Thyroid gland (tissue), 4 donors: ENCODE measurements at regions not wholly inside any gene's neighbourhood (a gene's known extent, or its start where the extent isn't known, plus 50 kb on each side); places are given as distances from the start of the nearest gene placed in this dataset.
"Not testable (repeated sequence)": the region's sequence is repeated elsewhere in the genome, so short reads cannot be mapped to it uniquely, and the experiment has no call there.

Source experiments
- DNase-seq, 2 donors: peaks; one replicate each; pipeline ENCODE4 v3.0.0-alpha.2; 2019
- H3K27ac ChIP-seq, 3 donors: fragments of 200-600 bp; sonication (generic); 1 replicate in 2 of 3; 2 replicates in 1 of 3; pipeline ENCODE4 v1.5.1; 2016 to 2019; ENCODE audit warnings: mild to moderate bottlenecking in 1 of 3, moderate library complexity in 1 of 3
- H3K27me3 ChIP-seq: fragments of 200-600 bp; sonication (generic); one replicate; pipeline ENCODE4 v1.5.1; 2019
- H3K36me3 ChIP-seq, 2 donors: fragments of 200-600 bp; sonication (generic); one replicate each; pipeline ENCODE4 v1.5.1; 2016 to 2019
- H3K4me1 ChIP-seq, 2 donors: fragments of 200-600 bp; sonication (generic); one replicate each; pipeline ENCODE4 v1.5.1; 2017 to 2019
- H3K4me3 ChIP-seq, 3 donors: fragments of 200-600 bp; sonication (generic); replicated peaks in 1 of 3; 1 replicate in 2 of 3; 2 replicates in 1 of 3; pipeline ENCODE4 v1.5.1; 2016; ENCODE audit warnings: mild to moderate bottlenecking in 1 of 3
- H3K9me3 ChIP-seq: fragments of 200-600 bp; sonication (generic); one replicate; pipeline ENCODE4 v1.5.1; 2017
- POLR2A ChIP-seq, 2 donors: fragments of 450-650 bp; IDR thresholded peaks; one replicate each; pipeline ENCODE4 v1.6.1; 2017; ENCODE audit warnings: antibody characterized with exemption in 2 of 2, mild to moderate bottlenecking in 2 of 2, moderate library complexity in 1 of 2
- WGBS, 2 donors: methylation state at CpG; one replicate each; pipeline ENCODE4 v1.1.5; 2017; 5-methylcytosine and 5-hydroxymethylcytosine counted together
- intact Hi-C: fragments of 100-400 bp; cut with DNase I; formaldehyde crosslinking; loops from one replicate; pipeline ENCODE4 v1.15.1; 2023
- TF ChIP-seq, protein P1 (sequence below), 6 experiments: fragments of 200-600 bp in 3 of 6; fragments of 450-650 bp in 3 of 6; sonication (generic) in 3 of 6; IDR thresholded peaks; one replicate each; pipeline ENCODE4 v1.5.1; 2016 to 2019; ENCODE audit warnings: antibody characterized with exemption in 6 of 6, mild to moderate bottlenecking in 2 of 6, inconsistent platforms in 1 of 6, moderate library complexity in 1 of 6

- H3K4me1 ChIP-seq, result no peaks in the 10 kb centered on the region
- H3K9me3 ChIP-seq, result no peaks in the 10 kb centered on the region
- TF ChIP-seq POLR2A (IDR thresholded peaks at IDR 0.05), result no peak
- TF ChIP-seq, protein P1, sequence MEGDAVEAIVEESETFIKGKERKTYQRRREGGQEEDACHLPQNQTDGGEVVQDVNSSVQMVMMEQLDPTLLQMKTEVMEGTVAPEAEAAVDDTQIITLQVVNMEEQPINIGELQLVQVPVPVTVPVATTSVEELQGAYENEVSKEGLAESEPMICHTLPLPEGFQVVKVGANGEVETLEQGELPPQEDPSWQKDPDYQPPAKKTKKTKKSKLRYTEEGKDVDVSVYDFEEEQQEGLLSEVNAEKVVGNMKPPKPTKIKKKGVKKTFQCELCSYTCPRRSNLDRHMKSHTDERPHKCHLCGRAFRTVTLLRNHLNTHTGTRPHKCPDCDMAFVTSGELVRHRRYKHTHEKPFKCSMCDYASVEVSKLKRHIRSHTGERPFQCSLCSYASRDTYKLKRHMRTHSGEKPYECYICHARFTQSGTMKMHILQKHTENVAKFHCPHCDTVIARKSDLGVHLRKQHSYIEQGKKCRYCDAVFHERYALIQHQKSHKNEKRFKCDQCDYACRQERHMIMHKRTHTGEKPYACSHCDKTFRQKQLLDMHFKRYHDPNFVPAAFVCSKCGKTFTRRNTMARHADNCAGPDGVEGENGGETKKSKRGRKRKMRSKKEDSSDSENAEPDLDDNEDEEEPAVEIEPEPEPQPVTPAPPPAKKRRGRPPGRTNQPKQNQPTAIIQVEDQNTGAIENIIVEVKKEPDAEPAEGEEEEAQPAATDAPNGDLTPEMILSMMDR (IDR thresholded peaks at IDR 0.05), result no peak
- no peak overlapping the region for H3K4me3 ChIP-seq
- intact Hi-C loops, result no loop called here
- WGBS, 2 donors, result 87 to 93% methylated on average over 4 of the region's 4 CpGs
- H3K27me3 ChIP-seq, result no peaks in the 10 kb centered on the region
- no peak overlapping the region for H3K27ac ChIP-seq
- no peaks in the 10 kb centered on the region for H3K36me3 ChIP-seq
- no peak for DNase-seq
These were observed 412.6 kb upstream of the SMIM21 start for GRCh38 chr18:75840131-75840530.

- H3K9me3 ChIP-seq, intact Hi-C loops, H3K4me1 ChIP-seq, H3K27ac ChIP-seq, H3K36me3 ChIP-seq, H3K27me3 ChIP-seq, H3K4me3 ChIP-seq: not testable (repeated sequence)
- 77 to 100% methylated on average over 2 of the region's 2 CpGs for WGBS, 2 donors
- peak in 1 of 2 donors; percentile 3 for DNase-seq
These were observed 412.2 kb upstream of the SMIM21 start for GRCh38 chr18:75839686-75840085.

GRCh38 chr18:75839041-75839440 lies 411.5 kb upstream of the SMIM21 start:
- 96 to 98% methylated on average over 6 of the region's 6 CpGs for WGBS, 2 donors
- TF ChIP-seq, protein P1 (IDR thresholded peaks at IDR 0.05), result no peak
- TF ChIP-seq POLR2A (IDR thresholded peaks at IDR 0.05), result no peak
- DNase-seq, result no peak

DNA sequence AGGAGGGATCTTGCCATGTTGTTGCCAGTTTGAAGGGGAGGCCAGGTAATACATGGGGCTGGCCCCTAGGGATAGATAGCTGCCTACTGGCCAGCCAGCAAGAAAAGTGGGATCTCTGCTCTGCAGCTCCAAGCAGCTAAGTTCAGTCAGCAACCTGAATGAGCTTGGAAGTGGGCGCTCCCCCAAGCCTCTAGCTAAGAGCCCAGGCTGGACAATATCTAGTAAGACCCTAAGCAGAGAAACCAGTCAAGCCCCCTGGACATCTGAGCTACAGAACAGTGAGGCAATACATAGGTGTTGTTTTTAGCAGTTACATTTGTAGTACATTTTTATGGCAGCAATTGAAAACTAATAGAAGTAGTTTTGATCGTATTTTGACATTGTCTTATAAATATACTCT lies 409.8 kb upstream of the SMIM21 start:
- intact Hi-C loops, result no loop called here
- WGBS, 2 donors, result 93 to 98% methylated on average over 2 of the region's 2 CpGs
- Histone ChIP-seq H3K36me3 (no peaks in the 10 kb centered on the region), H3K4me3 (no peak overlapping the region), H3K9me3 (no peaks in the 10 kb centered on the region), H3K27me3 (no peaks in the 10 kb centered on the region), H3K27ac (no peak overlapping the region), H3K4me1 (no peaks in the 10 kb centered on the region)
- TF ChIP-seq POLR2A (IDR thresholded peaks at IDR 0.05), result no peak
- TF ChIP-seq, protein P1 (IDR thresholded peaks at IDR 0.05), result no peak
- DNase-seq, result no peak

More at GRCh38 chr18:75839041-75839440, 411.5 kb upstream of the SMIM21 start:
- Histone ChIP-seq H3K9me3 (no peaks in the 10 kb centered on the region), H3K27ac (no peak overlapping the region), H3K4me3 (no peak overlapping the region), H3K36me3 (no peaks in the 10 kb centered on the region), H3K4me1 (no peaks in the 10 kb centered on the region), H3K27me3 (no peaks in the 10 kb centered on the region)
- intact Hi-C loops, result no loop called here

DNA sequence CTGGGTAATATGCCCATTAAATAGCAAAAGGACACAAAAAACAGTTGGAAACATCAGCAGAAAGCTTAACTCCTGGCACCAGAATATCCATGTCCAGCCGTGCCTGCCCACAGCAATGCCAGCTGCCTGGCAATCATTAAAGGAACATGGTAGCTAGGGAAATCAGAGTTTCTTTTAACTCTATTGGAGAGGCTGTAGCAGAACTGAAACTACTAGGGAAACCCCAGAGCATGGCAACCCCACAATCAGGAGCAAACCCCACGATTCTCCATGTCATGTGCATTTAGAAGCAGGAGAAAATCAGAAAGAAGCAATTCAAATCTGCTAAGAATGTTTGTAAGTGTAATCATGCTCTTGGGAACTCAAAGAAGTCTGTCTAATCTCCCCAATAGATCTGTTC lies 409.0 kb upstream of the SMIM21 start:
- WGBS, 2 donors, result 83 to 91% methylated on average over 2 of the region's 2 CpGs
- Histone ChIP-seq H3K4me3 (no peak overlapping the region), H3K27ac (no peak overlapping the region), H3K4me1 (no peaks in the 10 kb centered on the region), H3K27me3 (no peaks in the 10 kb centered on the region), H3K9me3 (no peaks in the 10 kb centered on the region), H3K36me3 (no peaks in the 10 kb centered on the region)
- no peak for TF ChIP-seq POLR2A (IDR thresholded peaks at IDR 0.05)
- TF ChIP-seq, protein P1 (IDR thresholded peaks at IDR 0.05), result no peak
- DNase-seq, result no peak
- intact Hi-C loops, result no loop called here

DNA sequence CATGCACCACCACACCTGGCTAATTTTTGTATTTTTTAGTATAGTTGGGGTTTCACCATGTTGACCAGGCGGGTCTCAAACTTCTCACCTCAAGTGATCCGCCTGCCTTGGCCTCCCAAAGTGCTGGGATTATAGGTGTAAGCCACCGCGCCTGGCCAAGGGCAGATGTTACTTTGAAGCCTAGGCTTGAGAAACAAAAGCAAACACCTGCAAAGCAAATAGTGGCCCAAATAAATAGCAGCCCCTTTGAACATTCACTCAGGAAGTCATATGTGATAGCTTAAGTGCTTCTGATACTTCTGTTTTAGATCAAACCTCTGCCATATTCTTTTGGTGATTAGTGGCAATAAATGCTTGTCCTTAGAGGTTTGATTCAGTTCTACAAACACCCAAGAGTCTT lies 404.5 kb upstream of the SMIM21 start:
- no peak for DNase-seq
- H3K27me3 ChIP-seq, result no peaks in the 10 kb centered on the region
- TF ChIP-seq POLR2A (IDR thresholded peaks at IDR 0.05), result no peak
- TF ChIP-seq, protein P1 (IDR thresholded peaks at IDR 0.05), result no peak
- 92 to 95% methylated on average over 4 of the region's 4 CpGs for WGBS, 2 donors
- H3K9me3 ChIP-seq, result no peaks in the 10 kb centered on the region
- H3K4me1 ChIP-seq, result peaks cover 0 to 2% of the 10 kb centered on the region in 2 donors
- H3K27ac ChIP-seq, result no peak overlapping the region
- H3K4me3 ChIP-seq, result no peak overlapping the region
- intact Hi-C loops, result no loop called here
- no peaks in the 10 kb centered on the region for H3K36me3 ChIP-seq
